ENCODE measurements at regions not wholly inside any gene's neighbourhood (a gene's known extent, or its start where the extent isn't known, plus 50 kb on each side); places are given as distances from the start of the nearest gene placed in this dataset.

DNA sequence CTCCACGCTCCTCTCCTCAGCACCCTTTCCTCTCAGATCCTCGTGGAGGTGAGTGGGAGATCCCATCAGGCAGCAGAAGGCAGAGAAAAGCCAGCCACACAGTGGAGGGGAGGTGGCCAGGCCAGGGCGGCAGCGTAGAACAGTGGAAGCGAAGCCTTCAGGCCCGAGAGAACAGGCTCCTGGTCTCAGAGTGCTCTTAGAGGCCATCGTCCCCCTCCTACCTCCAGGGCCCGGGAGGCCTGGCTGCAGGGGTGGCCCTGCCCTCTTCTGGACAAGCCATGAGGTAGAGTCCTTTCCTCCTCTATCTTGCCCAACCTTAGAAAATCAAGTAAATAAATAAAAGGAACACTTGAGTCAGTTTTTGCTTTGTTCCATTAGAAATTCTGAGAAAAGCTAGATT lies 202.0 kb downstream of the KATNAL1 start:
- FAIRE-seq, result no peak

DNA sequence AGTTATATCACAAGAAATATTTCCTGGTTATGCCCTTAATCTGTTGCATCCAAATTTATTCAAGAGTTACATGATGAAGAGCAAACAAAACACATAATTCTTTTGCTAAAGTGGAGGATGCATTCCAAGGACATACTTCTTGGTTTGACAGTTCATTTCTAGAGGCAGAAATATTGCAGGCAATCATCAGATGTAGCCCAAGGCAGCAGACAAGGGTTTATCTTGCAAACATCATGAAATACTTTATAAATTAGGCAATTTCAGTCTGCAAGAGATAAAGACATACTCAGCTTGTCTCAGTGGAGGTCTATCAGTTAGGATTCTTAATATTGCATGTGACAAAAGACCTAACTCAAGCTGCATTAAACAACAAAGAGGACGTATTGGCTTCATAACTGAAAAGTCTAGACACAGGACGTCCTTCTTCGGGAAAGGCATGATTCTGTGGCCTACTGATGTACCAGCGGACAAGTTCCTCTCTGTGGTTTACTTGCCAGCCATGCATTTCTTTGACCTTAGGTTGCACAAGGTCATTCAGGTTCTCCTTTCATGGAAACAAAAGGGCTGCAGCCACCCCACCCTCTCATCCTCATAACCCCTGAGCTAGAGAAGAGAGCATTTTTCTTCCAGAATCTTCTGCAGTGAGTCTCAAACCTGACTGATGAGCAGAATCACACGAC lies 204.1 kb downstream of the KATNAL1 start:
- FAIRE-seq, result no peak

DNA sequence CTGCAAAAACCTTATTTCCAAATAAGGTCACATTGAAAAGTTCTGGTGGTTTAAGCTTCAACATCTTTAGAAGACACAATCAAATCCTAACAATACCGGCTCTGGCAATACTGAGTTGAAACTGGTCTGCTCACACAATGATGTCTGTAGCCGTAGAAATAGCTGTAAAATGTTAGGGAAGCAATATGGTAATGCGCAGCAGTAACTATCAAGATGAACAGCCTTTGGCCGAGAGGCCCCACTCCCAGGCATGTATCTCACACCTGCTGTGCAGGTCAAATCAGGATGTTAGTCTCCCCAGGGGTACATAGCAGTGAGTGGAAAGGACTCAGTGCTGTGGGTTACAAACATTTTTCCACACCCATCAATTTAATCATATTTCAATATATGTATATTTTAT lies 207.1 kb downstream of the KATNAL1 start:
- FAIRE-seq, result no peak

- no peak for FAIRE-seq
These were observed 209.7 kb downstream of the KATNAL1 start for GRCh38 chr13:30097701-30098100.

- no peak for FAIRE-seq
These were observed 210.3 kb downstream of the KATNAL1 start for GRCh38 chr13:30097089-30097488.

GRCh38 chr13:30094015-30094414 lies 213.3 kb downstream of the KATNAL1 start:
- FAIRE-seq, result no peak

GRCh38 chr13:30093236-30093635 lies 214.1 kb downstream of the KATNAL1 start:
- no peak for FAIRE-seq

GRCh38 chr13:30091691-30092090 lies 215.7 kb downstream of the KATNAL1 start:
- no peak for FAIRE-seq

DNA sequence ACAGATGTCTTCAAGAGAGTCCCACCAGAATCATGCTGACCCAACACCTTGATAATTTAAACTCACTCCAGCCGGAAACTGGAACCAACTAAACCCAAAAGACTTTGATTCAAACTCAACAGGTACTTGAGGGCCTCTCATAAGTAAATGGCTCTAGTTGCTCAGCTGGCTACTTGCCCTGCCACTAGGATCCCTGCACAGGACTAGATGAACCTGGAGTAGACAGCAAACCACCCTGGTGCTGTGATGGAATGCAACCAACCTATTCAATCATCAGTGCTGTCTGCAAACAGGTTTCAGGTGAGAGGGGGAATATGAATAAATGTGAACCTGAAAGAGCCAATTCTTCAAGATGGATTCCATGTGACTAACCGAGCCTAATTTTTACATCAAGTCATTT lies 216.3 kb downstream of the KATNAL1 start:
- FAIRE-seq, result no peak

GRCh38 chr13:30088312-30088855 lies 219.0 kb downstream of the KATNAL1 start:
- no peak for FAIRE-seq

- no peak for FAIRE-seq
These were observed 222.3 kb downstream of the KATNAL1 start for GRCh38 chr13:30085087-30085486.

DNA sequence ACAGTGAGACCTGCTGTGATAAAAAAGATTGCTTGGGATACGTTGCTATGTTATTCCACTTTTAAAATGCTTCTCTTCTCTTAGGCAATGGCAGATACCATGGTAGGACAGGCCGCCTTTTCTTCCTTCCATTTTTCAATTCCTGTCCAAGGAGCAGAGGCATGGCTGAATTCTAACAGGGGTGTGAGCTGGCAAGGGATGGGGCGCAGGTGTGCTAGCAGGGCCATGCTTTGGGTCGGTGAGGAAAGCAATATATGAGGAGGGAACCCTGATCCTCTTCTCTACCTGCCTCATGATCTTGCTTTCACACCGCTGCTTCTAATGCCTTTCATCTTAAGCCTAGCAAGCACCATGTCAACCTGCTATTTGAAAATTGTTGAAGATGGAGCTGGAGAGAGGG lies 225.0 kb downstream of the KATNAL1 start:
- no peak for FAIRE-seq

- FAIRE-seq, result no peak
These were observed 226.0 kb downstream of the KATNAL1 start for GRCh38 chr13:30081331-30081730.

- no peak for FAIRE-seq
These were observed 227.8 kb downstream of the KATNAL1 start for GRCh38 chr13:30079501-30079900.

- FAIRE-seq, result no peak
These were observed 227.6 kb upstream of the UBL3 start for GRCh38 chr13:30078059-30078458.

DNA sequence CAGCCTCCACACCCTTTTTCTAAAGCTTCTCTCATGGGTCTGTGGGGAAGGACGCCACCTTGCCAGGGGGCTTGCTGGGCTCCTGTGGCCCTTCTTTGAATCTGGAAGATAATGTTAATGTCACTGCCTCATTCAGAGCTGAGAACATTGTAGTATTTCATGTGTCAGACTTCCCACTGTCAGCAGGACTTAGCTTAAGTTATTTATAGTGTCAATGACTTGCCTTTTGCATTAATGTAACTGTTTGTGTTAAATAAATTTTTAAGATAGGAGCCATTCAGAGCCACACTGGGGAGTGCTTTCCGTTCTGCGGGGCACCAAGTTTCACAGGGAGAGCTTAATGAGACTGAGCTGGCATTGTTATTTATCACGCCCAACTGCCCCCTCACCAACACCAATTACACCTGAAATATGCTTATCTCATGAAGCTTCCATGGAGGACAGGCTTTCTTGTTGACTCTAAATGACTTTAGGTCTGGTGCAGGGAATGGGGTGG lies 226.9 kb upstream of the UBL3 start:
- no peak for FAIRE-seq

GRCh38 chr13:30074955-30075614 lies 224.7 kb upstream of the UBL3 start:
- no peak for FAIRE-seq

GRCh38 chr13:30074431-30074830 lies 224.0 kb upstream of the UBL3 start:
- FAIRE-seq, result no peak

DNA sequence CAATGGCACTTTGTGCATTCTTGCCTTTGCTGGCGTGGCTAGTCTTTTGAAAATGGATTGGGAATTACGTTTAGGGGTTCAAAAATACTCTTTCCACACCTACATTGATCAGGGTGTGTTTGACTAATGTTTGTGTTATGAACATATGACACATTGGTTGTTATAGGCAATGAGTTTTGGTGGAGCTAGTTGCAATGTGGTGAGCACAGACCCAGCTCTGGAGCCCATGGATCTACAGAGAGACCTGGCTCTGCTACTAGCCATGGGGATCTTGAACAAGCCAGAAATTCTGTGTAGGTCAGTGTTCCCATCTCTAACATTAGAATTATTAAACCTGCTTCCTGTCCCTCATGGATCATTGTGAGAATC lies 222.4 kb upstream of the UBL3 start:
- no peak for FAIRE-seq

GRCh38 chr13:30071969-30072817 lies 221.8 kb upstream of the UBL3 start:
- no peak for FAIRE-seq

DNA sequence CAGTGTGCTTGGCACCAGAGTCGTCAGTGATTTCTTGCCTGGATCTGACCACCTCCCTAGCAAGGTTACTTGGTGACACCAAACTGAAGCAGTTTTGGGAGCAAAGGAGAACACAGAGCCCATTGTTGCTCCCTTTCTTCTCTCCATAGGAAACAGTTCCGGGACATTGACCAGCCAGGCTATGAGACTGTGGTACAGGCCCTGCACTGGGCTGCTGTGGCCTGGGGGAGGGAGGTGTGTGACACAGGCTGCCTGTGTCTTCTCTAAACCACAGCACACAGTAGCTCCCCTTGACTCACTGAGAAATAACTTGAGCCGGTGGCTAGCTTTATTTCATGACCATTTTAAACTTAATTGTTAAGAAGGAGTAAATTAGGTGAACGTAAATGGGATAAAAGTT lies 214.8 kb upstream of the UBL3 start:
- FAIRE-seq, result no peak

DNA sequence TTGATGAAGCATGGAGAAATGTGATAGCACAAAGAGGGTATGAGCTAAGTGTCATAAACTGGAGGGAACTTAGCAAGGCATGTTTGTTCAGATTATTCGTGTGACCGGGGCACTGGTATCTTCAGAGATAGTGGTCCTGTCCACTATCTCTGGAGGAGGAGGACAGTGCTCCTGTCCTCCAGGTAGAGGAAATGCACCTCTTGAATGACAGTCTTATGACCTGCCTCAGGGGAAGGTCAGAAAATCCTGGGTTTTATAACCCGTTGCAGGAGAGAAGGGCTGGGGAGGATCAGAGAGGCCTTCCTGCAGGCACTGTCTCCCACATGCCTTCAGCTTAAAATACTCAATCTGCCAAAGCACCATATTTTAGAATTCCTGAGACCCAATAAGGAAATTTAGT lies 213.5 kb upstream of the UBL3 start:
- no peak for FAIRE-seq

GRCh38 chr13:30061217-30061616 lies 210.8 kb upstream of the UBL3 start:
- FAIRE-seq, result no peak
